Brain microvascular endothelial cell (primary cell): ENCODE measurements at regions not wholly inside any gene's neighbourhood (a gene's known extent, or its start where the extent isn't known, plus 50 kb on each side); places are given as distances from the start of the nearest gene placed in this dataset.
"Not testable (repeated sequence)": the region's sequence is repeated elsewhere in the genome, so short reads cannot be mapped to it uniquely, and the experiment has no call there.

Source experiments
- DNase-seq: peaks from one replicate; pipeline ENCODE4 v3.0.0-alpha.2; 2020
- H3K27ac ChIP-seq: fragments of 250-450 bp; sonication (Bioruptor Pico); 2 replicates; pipeline ENCODE4 v1.5.1; 2020; ENCODE audit warnings: mild to moderate bottlenecking, moderate library complexity
- H3K27me3 ChIP-seq: fragments of 250-450 bp; sonication (Bioruptor Pico); replicated peaks from 2 replicates; pipeline ENCODE4 v1.5.1; 2020; ENCODE audit warnings: mild to moderate bottlenecking
- H3K36me3 ChIP-seq: fragments of 250-450 bp; sonication (Bioruptor Pico); replicated peaks from 2 replicates; pipeline ENCODE4 v1.5.1; 2020; ENCODE audit warnings: mild to moderate bottlenecking
- H3K4me3 ChIP-seq: 2 replicates; pipeline ENCODE4 v1.5.1; 2011; ENCODE audit warnings: low read depth, mild to moderate bottlenecking, control low read depth, low read length, moderate library complexity
- in situ Hi-C: cut with HindIII; loops from 2 replicates; pipeline ENCODE4 v1.10.0; 2017; ENCODE audit warnings: low sequenced_read_pairs, low pct_ligation_motif_present
- TF ChIP-seq, protein P1 (sequence below): IDR thresholded peaks from 2 replicates; pipeline ENCODE4 v1.5.1; 2011; ENCODE audit warnings: low read depth, mild to moderate bottlenecking, moderate library complexity, low read length, control low read depth, inconsistent platforms; ENCODE audit errors: missing control alignments

DNA sequence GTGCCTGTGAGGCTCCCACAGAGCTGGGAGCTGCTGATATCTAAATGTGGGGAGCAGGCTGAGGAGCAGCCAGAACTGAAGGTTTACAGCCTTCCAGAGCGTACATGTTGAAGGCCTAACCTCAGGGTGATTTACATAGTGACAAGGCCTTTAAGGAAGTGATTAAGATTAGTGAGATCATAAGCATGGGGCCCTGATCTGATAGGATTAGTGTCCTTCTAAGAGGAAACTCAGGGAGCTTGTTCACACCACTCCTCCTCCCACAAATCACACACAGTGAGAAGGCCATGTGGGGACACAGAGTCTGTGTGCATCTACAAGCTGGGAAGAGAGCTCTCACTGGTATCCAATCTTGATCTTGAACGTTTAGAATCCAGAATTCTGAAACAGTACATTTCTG, 92.3 kb upstream of the NBPF6 start:
- no peak for DNase-seq
- H3K4me3 ChIP-seq, result no peak overlapping the region
- no peak overlapping the region for H3K27ac ChIP-seq
- H3K27me3 ChIP-seq, result no peaks in the 10 kb centered on the region
- in situ Hi-C loops, result no loop called here
- TF ChIP-seq, protein P1, sequence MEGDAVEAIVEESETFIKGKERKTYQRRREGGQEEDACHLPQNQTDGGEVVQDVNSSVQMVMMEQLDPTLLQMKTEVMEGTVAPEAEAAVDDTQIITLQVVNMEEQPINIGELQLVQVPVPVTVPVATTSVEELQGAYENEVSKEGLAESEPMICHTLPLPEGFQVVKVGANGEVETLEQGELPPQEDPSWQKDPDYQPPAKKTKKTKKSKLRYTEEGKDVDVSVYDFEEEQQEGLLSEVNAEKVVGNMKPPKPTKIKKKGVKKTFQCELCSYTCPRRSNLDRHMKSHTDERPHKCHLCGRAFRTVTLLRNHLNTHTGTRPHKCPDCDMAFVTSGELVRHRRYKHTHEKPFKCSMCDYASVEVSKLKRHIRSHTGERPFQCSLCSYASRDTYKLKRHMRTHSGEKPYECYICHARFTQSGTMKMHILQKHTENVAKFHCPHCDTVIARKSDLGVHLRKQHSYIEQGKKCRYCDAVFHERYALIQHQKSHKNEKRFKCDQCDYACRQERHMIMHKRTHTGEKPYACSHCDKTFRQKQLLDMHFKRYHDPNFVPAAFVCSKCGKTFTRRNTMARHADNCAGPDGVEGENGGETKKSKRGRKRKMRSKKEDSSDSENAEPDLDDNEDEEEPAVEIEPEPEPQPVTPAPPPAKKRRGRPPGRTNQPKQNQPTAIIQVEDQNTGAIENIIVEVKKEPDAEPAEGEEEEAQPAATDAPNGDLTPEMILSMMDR, result no peak
- no peaks in the 10 kb centered on the region for H3K36me3 ChIP-seq

DNA sequence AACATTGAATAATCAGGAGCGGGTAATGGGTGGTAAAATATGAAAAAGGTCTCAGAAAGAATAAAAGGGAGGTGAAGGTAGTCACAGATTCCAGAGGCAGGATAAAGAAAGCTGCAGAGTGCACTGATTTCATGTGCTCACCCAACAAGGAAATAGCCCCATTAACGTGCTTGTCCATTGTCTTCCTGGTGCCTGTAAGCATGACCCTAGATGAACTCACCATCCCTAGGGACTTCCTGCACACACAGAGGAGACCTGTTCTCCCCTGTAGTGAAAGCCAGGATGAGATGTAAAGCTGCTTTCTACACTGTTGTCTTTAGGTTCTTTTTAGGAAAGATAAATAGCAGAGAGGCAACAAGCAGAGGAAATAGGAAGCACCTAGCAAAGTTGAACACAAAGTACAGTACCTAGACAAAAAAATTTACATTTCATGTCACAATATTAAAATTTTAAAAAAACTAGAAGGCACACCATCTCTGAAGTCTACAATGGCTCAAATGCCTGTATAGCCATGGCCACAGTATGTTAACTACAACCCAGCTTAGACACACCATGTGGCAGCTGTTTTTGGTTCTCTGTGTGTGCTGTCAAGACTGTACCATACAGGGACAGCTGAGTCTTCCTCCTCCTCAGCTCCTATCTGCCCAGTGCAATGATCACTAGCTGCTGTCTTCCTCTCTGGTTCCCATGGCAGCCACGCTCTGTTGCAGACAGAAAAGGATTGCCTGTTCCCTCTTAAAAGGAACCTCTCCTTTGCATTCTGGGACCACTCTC, 69.9 kb upstream of the NBPF6 start:
- DNase-seq, H3K27me3 ChIP-seq, H3K27ac ChIP-seq, H3K36me3 ChIP-seq, in situ Hi-C loops, H3K4me3 ChIP-seq: not testable (repeated sequence)
